ENCODE measurements at regions not wholly inside any gene's neighbourhood (a gene's known extent, or its start where the extent isn't known, plus 50 kb on each side); places are given as distances from the start of the nearest gene placed in this dataset.
A peak's percentile ranks its signal among the peaks of the same experiment; 100 is the strongest.
"Not testable (repeated sequence)": the region's sequence is repeated elsewhere in the genome, so short reads cannot be mapped to it uniquely, and the experiment has no call there.

DNA sequence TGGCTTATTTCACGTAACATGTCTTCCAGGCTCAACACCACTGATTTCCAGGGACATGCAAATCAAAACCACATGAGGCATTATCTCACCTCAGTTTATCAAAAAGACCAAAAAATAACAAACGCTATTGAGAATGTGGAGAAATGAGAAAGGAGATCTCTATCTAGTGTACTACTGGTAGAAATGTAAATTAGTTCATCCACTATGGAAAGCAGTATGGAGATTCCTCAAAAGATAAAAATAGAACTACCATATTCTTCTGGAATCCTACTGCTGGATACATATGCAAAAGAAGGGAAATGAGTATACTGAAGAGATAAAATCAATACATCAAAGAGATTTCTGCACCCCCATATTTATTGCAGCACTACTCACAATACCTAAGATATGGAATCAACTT, 329.6 kb upstream of the NDST3 start:
- Histone ChIP-seq H3K27ac (ENCODE audit: low read depth in 1 of 2, low read length in 2 of 2) (no peak overlapping the region), H3K4me3 (ENCODE audit: low read length in 2 of 2) (no peak overlapping the region), H3K36me3 (ENCODE audit: control insufficient read depth in 1 of 2, insufficient read depth in 2 of 2, low read length in 1 of 2) (no peaks in the 10 kb centered on the region), H3K9me3 (ENCODE audit: control insufficient read depth, low read length) (peaks cover 6% of the 10 kb centered on the region), H3K4me1 (ENCODE audit: control insufficient read depth in 1 of 2, insufficient read depth in 2 of 2, low read length in 2 of 2) (no peaks in the 10 kb centered on the region), H3K27me3 (ENCODE audit: control insufficient read depth in 1 of 2, insufficient read depth in 2 of 2, low read length in 1 of 2) (no peaks in the 10 kb centered on the region)
- ATAC-seq (ENCODE audit: low FRiP score) (no peak), DNase-seq (no peak)
- intact Hi-C loops (cut with DNase I), result no loop called here
- 57 to 72% methylated on average over 2 of the region's 2 CpGs for WGBS, 2 donors

DNA sequence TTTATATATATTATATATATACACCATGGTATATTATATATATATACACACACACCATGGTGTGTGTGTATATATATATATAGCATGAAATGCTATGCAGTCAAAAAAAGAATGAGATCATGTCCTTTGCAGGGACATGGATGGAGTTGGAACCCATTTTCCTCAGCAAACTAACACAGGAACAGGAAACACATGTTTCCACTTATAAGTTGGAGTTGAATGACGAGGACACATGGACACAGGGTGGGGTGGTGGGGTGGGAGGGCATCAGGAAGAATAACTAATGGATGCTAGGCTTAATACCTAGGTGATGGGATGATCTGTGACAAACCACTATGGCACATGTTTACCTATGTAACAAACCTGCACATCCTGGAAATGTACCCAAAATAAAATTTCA, 293.6 kb upstream of the NDST3 start:
- H3K9me3 ChIP-seq (ENCODE audit: control insufficient read depth, low read length), result no peaks in the 10 kb centered on the region
- no peaks in the 10 kb centered on the region for H3K36me3 ChIP-seq (ENCODE audit: control insufficient read depth in 1 of 2, insufficient read depth in 2 of 2, low read length in 1 of 2)
- no peaks in the 10 kb centered on the region for H3K27me3 ChIP-seq (ENCODE audit: control insufficient read depth in 1 of 2, insufficient read depth in 2 of 2, low read length in 1 of 2)
- H3K27ac ChIP-seq (ENCODE audit: low read depth in 1 of 2, low read length in 2 of 2), result no peak overlapping the region
- intact Hi-C loops (cut with DNase I), result no loop called here
- DNase-seq, result no peak
- 19 to 47% methylated on average over 1 of the region's 1 CpG for WGBS, 2 donors
- no peak overlapping the region for H3K4me3 ChIP-seq (ENCODE audit: low read length in 2 of 2)
- H3K4me1 ChIP-seq (ENCODE audit: control insufficient read depth in 1 of 2, insufficient read depth in 2 of 2, low read length in 2 of 2), result no peaks in the 10 kb centered on the region
- no peak for ATAC-seq (ENCODE audit: low FRiP score)

DNA sequence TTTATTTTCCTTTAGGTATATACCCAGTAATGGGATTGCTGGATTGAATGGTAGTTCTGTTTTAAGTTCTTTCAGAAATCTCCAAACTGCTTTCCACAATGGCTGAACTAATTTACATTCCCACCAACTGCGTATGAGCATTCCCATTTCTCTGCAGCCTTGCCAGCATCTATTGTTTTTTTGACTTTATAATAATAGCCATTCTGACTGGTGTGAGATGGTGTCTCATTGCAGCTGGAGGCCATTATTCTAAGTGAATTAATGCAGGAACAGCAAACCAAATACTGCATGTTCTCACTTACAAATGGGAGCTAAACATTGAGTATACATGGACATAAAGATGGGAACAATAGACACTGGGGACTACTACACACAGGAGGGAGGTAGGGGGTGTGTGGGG, 288.9 kb upstream of the NDST3 start:
- H3K4me3 ChIP-seq (ENCODE audit: low read length in 2 of 2); H3K27ac ChIP-seq (ENCODE audit: low read depth in 1 of 2, low read length in 2 of 2); DNase-seq; H3K27me3 ChIP-seq (ENCODE audit: control insufficient read depth in 1 of 2, insufficient read depth in 2 of 2, low read length in 1 of 2); H3K4me1 ChIP-seq (ENCODE audit: control insufficient read depth in 1 of 2, insufficient read depth in 2 of 2, low read length in 2 of 2); ATAC-seq (ENCODE audit: low FRiP score); H3K9me3 ChIP-seq (ENCODE audit: control insufficient read depth, low read length); H3K36me3 ChIP-seq (ENCODE audit: control insufficient read depth in 1 of 2, insufficient read depth in 2 of 2, low read length in 1 of 2); intact Hi-C loops (cut with DNase I): not testable (repeated sequence)
- 37 to 81% methylated on average over 1 of the region's 1 CpG for WGBS, 2 donors

DNA sequence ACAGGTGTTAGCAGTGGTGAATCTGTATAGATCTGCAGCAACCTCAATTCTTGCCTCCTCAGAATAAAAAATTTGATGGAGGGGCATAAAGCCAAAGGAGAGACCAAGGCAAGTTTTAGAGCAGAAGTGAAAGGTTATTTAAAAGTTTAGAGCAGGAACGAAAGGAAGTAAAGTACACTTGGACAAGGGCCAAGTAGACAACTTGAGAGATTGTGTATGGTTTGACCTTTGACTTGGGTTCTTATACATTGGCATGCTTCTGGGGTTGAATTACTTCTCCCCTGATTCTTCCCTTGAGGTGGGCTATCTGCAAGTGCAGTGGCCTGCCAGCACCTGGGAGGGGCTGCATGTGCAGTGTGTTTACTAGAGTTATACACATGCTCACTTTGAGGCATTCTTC, 278.8 kb upstream of the NDST3 start:
- no peaks in the 10 kb centered on the region for H3K27me3 ChIP-seq (ENCODE audit: control insufficient read depth in 1 of 2, insufficient read depth in 2 of 2, low read length in 1 of 2)
- intact Hi-C loops (cut with DNase I), result no loop called here
- no peak for DNase-seq
- 28 to 32% methylated on average over 1 of the region's 1 CpG for WGBS, 2 donors
- no peaks in the 10 kb centered on the region for H3K4me1 ChIP-seq (ENCODE audit: control insufficient read depth in 1 of 2, insufficient read depth in 2 of 2, low read length in 2 of 2)
- no peak for ATAC-seq (ENCODE audit: low FRiP score)
- no peak overlapping the region for H3K4me3 ChIP-seq (ENCODE audit: low read length in 2 of 2)
- no peak overlapping the region for H3K27ac ChIP-seq (ENCODE audit: low read depth in 1 of 2, low read length in 2 of 2)
- peaks cover 5% of the 10 kb centered on the region for H3K9me3 ChIP-seq (ENCODE audit: control insufficient read depth, low read length)
- H3K36me3 ChIP-seq (ENCODE audit: control insufficient read depth in 1 of 2, insufficient read depth in 2 of 2, low read length in 1 of 2), result no peaks in the 10 kb centered on the region

DNA sequence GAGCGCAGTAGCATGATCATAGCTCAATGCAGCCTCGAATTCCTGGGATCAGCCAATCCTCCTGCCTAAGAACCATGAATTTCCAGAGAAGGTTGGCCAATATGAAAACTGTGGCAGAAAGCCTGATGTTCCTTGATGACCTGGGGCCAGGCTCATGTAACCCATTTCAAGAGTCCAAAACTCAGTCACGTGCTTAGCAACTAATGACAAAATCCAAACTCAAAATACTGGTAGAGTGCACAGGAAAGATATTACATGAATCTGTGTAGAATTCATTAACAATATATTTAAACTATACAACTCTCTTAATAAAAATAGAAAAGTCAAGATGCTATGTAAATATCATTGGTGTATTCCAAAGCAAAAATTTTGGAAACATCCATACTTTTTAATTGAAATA, 265.7 kb upstream of the NDST3 start:
- no peaks in the 10 kb centered on the region for H3K4me1 ChIP-seq (ENCODE audit: control insufficient read depth in 1 of 2, insufficient read depth in 2 of 2, low read length in 2 of 2)
- intact Hi-C loops (cut with DNase I), result no loop called here
- WGBS, 2 donors, result 35 to 67% methylated on average over 3 of the region's 3 CpGs

DNA sequence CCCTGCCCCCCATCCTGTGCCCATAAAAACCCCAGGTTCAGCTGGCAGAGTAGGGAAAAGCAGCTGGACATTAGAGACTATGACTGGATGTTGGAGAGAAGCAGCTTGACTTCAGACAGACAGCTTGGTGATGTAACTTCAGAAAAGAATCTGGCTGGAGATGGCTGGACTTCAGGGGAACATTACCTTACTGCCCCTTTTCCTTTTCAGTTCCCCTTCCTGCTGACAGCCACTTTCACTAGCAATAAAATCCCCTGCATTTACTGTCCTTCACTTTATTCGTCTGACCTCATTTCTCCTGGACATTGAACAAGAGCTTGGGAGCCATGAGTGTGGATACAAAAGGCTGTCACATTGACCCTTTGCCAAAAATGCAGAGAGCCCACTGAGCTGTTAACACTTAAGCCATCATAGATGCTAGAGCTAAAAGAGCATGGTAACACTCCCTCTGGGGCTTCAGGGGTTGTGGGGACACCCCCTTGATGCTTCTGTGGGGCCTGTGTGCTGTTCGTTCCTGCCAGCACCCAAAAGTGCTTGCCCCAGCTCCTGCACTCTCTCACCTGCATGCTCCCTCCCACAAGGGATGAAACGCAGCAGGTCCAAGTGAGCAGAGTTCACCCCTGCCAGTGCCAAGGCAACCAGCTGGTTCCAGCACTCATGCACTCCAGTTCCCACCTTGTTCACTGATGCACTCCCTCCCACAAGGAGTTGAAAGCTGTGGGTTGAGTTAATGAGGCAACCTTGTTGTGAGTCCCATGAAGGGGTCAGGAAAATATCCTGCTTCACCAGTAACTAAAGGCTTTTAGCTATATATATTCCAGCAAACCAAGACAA, 263.8 kb upstream of the NDST3 start:
- Histone ChIP-seq H3K4me1 (ENCODE audit: control insufficient read depth in 1 of 2, insufficient read depth in 2 of 2, low read length in 2 of 2) (no peaks in the 10 kb centered on the region), H3K27me3 (ENCODE audit: control insufficient read depth in 1 of 2, insufficient read depth in 2 of 2, low read length in 1 of 2) (no peaks in the 10 kb centered on the region), H3K36me3 (ENCODE audit: control insufficient read depth in 1 of 2, insufficient read depth in 2 of 2, low read length in 1 of 2) (no peaks in the 10 kb centered on the region), H3K27ac (ENCODE audit: low read depth in 1 of 2, low read length in 2 of 2) (no peak overlapping the region), H3K4me3 (ENCODE audit: low read length in 2 of 2) (no peak overlapping the region), H3K9me3 (ENCODE audit: control insufficient read depth, low read length) (no peaks in the 10 kb centered on the region)
- no peak for ATAC-seq (ENCODE audit: low FRiP score)
- no peak for DNase-seq
- intact Hi-C loops (cut with DNase I), result no loop called here
- WGBS, 2 donors, result 80 to 81% methylated on average over 3 of the region's 3 CpGs

More for the DNA sequence above, 265.7 kb upstream of the NDST3 start:
- H3K36me3 ChIP-seq (ENCODE audit: control insufficient read depth in 1 of 2, insufficient read depth in 2 of 2, low read length in 1 of 2), result no peaks in the 10 kb centered on the region
- DNase-seq (no peak), ATAC-seq (ENCODE audit: low FRiP score) (no peak)
- no peaks in the 10 kb centered on the region for H3K27me3 ChIP-seq (ENCODE audit: control insufficient read depth in 1 of 2, insufficient read depth in 2 of 2, low read length in 1 of 2)
- no peak overlapping the region for H3K27ac ChIP-seq (ENCODE audit: low read depth in 1 of 2, low read length in 2 of 2)
- H3K4me3 ChIP-seq (ENCODE audit: low read length in 2 of 2), result no peak overlapping the region
- no peaks in the 10 kb centered on the region for H3K9me3 ChIP-seq (ENCODE audit: control insufficient read depth, low read length)

DNA sequence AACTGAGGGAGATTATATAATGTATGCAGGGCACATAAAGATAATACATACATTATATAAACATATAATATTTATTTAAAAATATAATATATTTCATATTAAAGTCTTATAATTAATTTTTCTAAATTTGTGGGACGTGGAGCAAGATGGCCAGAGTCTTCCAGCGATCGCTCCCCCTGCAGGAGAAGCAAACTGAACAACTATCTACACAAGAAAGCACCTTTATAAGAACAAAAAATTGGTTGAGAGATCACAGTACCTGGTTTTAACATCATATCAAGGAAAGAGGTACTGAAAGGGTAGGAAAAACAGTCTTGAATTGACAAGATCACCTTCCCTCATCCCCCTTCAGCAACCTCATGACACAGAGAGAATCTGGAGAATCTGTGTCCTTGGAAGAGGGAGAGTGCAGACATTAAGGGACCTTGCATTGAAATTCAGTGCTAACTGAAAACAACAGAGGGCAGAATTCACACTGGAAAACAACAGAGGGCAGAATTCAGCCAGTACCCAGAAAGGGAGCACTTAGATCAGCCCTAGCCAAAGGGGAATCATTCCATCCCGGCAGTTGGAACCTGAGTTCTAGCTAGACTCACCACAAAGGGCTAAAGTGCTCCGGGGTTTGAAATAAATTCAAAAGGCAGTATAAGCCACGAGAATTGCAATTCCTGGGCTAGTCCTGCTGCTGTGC, 262.5 kb upstream of the NDST3 start:
- H3K9me3 ChIP-seq (ENCODE audit: control insufficient read depth, low read length), result no peaks in the 10 kb centered on the region
- DNase-seq (no peak), ATAC-seq (ENCODE audit: low FRiP score) (no peak)
- intact Hi-C loops (cut with DNase I), result no loop called here
- no peaks in the 10 kb centered on the region for H3K36me3 ChIP-seq (ENCODE audit: control insufficient read depth in 1 of 2, insufficient read depth in 2 of 2, low read length in 1 of 2)
- no peak overlapping the region for H3K4me3 ChIP-seq (ENCODE audit: low read length in 2 of 2)
- no peaks in the 10 kb centered on the region for H3K4me1 ChIP-seq (ENCODE audit: control insufficient read depth in 1 of 2, insufficient read depth in 2 of 2, low read length in 2 of 2)
- 85 to 94% methylated on average over 6 of the region's 6 CpGs for WGBS, 2 donors
- no peaks in the 10 kb centered on the region for H3K27me3 ChIP-seq (ENCODE audit: control insufficient read depth in 1 of 2, insufficient read depth in 2 of 2, low read length in 1 of 2)
- no peak overlapping the region for H3K27ac ChIP-seq (ENCODE audit: low read depth in 1 of 2, low read length in 2 of 2)

DNA sequence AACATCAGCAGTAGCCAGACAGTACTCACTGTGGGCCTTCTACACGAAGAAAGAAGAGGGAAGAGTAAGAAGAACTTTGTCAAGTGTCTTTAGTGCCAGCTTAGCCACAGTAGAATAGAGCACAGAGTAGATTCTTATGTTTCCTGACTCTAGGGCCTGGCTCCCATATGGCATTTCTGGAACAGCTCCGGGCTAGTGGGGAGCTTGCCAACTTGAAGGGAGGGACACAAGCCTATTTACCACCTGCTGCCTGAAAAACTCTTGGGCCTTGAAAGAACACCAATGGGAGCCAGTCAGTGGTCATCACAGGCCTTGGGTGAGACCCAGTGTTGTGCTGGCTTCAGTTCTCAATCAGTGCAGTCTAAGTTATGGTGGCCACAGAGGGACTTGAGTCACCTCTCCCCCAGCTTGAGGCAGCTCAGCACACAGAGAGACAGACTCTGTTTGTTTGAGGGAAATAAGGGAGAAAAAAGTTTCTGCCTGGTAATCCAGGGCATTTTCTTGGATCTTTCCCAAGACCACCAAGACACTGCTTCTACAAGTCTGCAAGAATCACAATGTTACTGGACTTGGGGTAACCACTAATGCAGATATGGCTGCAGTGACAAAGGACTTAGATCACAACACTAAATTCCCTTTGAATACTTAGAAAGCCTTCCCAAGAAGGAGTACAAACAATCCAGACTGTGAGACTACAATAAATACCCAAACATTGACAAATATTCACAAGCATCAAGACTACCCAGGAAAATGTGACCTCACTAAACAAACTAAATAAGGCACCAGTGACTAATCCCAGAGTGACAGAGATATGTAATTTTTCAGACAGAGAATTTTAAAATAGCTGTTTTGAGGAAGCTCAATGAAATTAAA, 261.0 kb upstream of the NDST3 start:
- H3K27me3 ChIP-seq (ENCODE audit: control insufficient read depth in 1 of 2, insufficient read depth in 2 of 2, low read length in 1 of 2), result no peaks in the 10 kb centered on the region
- H3K27ac ChIP-seq (ENCODE audit: low read depth in 1 of 2, low read length in 2 of 2), result peak overlapping the region in 1 of 2 donors; percentile 6
- WGBS, 2 donors, result 42 to 77% methylated on average over 2 of the region's 2 CpGs
- H3K9me3 ChIP-seq (ENCODE audit: control insufficient read depth, low read length), result no peaks in the 10 kb centered on the region
- H3K36me3 ChIP-seq (ENCODE audit: control insufficient read depth in 1 of 2, insufficient read depth in 2 of 2, low read length in 1 of 2), result no peaks in the 10 kb centered on the region
- no peak overlapping the region for H3K4me3 ChIP-seq (ENCODE audit: low read length in 2 of 2)
- intact Hi-C loops (cut with DNase I), result no loop called here
- ATAC-seq (ENCODE audit: low FRiP score), result no peak
- no peak for DNase-seq
- no peaks in the 10 kb centered on the region for H3K4me1 ChIP-seq (ENCODE audit: control insufficient read depth in 1 of 2, insufficient read depth in 2 of 2, low read length in 2 of 2)
